ENCODE measurements at regions not wholly inside any gene's neighbourhood (a gene's known extent, or its start where the extent isn't known, plus 50 kb on each side); places are given as distances from the start of the nearest gene placed in this dataset.

- TF ChIP-seq POLR2A (IDR thresholded peaks at IDR 0.05) = no peak
- TF ChIP-seq, protein P1, sequence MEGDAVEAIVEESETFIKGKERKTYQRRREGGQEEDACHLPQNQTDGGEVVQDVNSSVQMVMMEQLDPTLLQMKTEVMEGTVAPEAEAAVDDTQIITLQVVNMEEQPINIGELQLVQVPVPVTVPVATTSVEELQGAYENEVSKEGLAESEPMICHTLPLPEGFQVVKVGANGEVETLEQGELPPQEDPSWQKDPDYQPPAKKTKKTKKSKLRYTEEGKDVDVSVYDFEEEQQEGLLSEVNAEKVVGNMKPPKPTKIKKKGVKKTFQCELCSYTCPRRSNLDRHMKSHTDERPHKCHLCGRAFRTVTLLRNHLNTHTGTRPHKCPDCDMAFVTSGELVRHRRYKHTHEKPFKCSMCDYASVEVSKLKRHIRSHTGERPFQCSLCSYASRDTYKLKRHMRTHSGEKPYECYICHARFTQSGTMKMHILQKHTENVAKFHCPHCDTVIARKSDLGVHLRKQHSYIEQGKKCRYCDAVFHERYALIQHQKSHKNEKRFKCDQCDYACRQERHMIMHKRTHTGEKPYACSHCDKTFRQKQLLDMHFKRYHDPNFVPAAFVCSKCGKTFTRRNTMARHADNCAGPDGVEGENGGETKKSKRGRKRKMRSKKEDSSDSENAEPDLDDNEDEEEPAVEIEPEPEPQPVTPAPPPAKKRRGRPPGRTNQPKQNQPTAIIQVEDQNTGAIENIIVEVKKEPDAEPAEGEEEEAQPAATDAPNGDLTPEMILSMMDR (IDR thresholded peaks at IDR 0.05) = no peak
These were observed 51.8 kb upstream of the PARD3 start for GRCh38 chr10:34866848-34867247.

Data from body of pancreas (tissue), 4 donors.